ENCODE measurements at regions not wholly inside any gene's neighbourhood (a gene's known extent, or its start where the extent isn't known, plus 50 kb on each side); places are given as distances from the start of the nearest gene placed in this dataset.

GRCh38 chr10:92756201-92757065 is 66.7 kb downstream of the HHEX start:
- TF ChIP-seq SMC3 (IDR thresholded peaks at IDR 0.05; ENCODE audit: low read depth, low read length) (no peak), CTCF (conservative IDR thresholded peaks at IDR 0.05; ENCODE audit: low read depth, low read length) (no peak), MXI1 (IDR thresholded peaks at IDR 0.05; ENCODE audit: borderline replicate concordance, low read depth, low read length) (no peak), RCOR1 (IDR thresholded peaks at IDR 0.05; ENCODE audit: insufficient replicate concordance, low read length) (no peak), ELK1 (IDR thresholded peaks at IDR 0.05; ENCODE audit: borderline replicate concordance, low read depth, low read length) (no peak), POLR2A (IDR thresholded peaks at IDR 0.05; ENCODE audit: low read depth, low read length) (no peak), USF2 (IDR thresholded peaks at IDR 0.05; ENCODE audit: low read depth, low read length) (no peak)

Measured in IMR-90 (cell line).